Heart left ventricle (tissue), 16 donors: ENCODE measurements at regions not wholly inside any gene's neighbourhood (a gene's known extent, or its start where the extent isn't known, plus 50 kb on each side); places are given as distances from the start of the nearest gene placed in this dataset.

Experiments
- ATAC-seq, 4 donors: fragments of 200-7000 bp; cut with Tn5 transposase; one replicate each; pipeline ENCODE4 v1.9.1; 2020 to 2022; ENCODE audit warnings: moderate library complexity in 4 of 4, mild to moderate bottlenecking in 3 of 4, moderate number of reproducible peaks in 1 of 4
- DNase-seq, 5 donors: peaks; one replicate each; pipeline ENCODE4 v3.0.0-alpha.2; 2020
- H3K27ac ChIP-seq, 12 donors: fragments of 200-600 bp; sonication (generic) in 4 of 12; one replicate each; pipeline versions ENCODE4 v1.5.0 to v1.8.0; 2016 to 2022; ENCODE audit warnings: mild to moderate bottlenecking in 2 of 12
- H3K27me3 ChIP-seq, 9 donors: fragments of 200-600 bp; sonication (generic) in 2 of 9; one replicate each; pipeline versions ENCODE4 v1.5.1 to v1.8.0; 2016 to 2022; ENCODE audit warnings: mild to moderate bottlenecking in 3 of 9
- H3K36me3 ChIP-seq, 9 donors: fragments of 200-600 bp; sonication (generic) in 2 of 9; one replicate each; pipeline versions ENCODE4 v1.5.0 to v1.8.0; 2018 to 2022; ENCODE audit warnings: mild to moderate bottlenecking in 2 of 9
- H3K4me1 ChIP-seq, 12 donors: fragments of 200-600 bp; sonication (generic) in 4 of 12; one replicate each; pipeline versions ENCODE4 v1.5.0 to v1.8.0; 2016 to 2022; ENCODE audit warnings: mild to moderate bottlenecking in 3 of 12
- H3K4me3 ChIP-seq, 12 donors: fragments of 200-600 bp; sonication (generic) in 4 of 12; one replicate each; pipeline versions ENCODE4 v1.5.0 to v1.8.0; 2017 to 2022; ENCODE audit warnings: mild to moderate bottlenecking in 9 of 12, moderate library complexity in 4 of 12
- H3K9me3 ChIP-seq, 12 donors: fragments of 200-600 bp; sonication (generic) in 4 of 12; one replicate each; pipeline versions ENCODE4 v1.5.0 to v1.8.0; 2016 to 2022; ENCODE audit warnings: mild to moderate bottlenecking in 1 of 12
- POLR2A ChIP-seq, 2 donors: fragments of 450-650 bp; IDR thresholded peaks; one replicate each; pipeline ENCODE4 v1.6.1; 2017; ENCODE audit warnings: antibody characterized with exemption in 2 of 2, mild to moderate bottlenecking in 2 of 2, moderate library complexity in 2 of 2
- WGBS, 4 donors: extraction: QIAGEN DNeasy Blood & Tissue Kit in 2 of 4; methylation state at CpG; one replicate each; pipeline versions ENCODE4 v1.1.5 to v1.1.7; 2013 to 2018; 5-methylcytosine and 5-hydroxymethylcytosine counted together
- intact Hi-C, 10 donors: fragments of 100-400 bp; cut with DNase I; formaldehyde crosslinking; loops; one replicate each; pipeline versions ENCODE4 v1.11.1 to v1.14.2; 2022
- TF ChIP-seq, protein P1 (sequence below), 12 donors: fragments of 200-600 bp; sonication (generic) in 4 of 12; IDR thresholded peaks; one replicate each; pipeline versions ENCODE4 v1.5.0 to v1.8.0; 2018 to 2022; ENCODE audit warnings: antibody characterized with exemption in 12 of 12, mild to moderate bottlenecking in 5 of 12
- donor health status: ischemic (EF 13 %, LVEDD 7.1; RV severe dilation, severe dysfunction).
- donor health status: healthy with polysubstance abuse.
- donor health status: DM: no; HTN: yes; CAD: no.
- donor health status: DM: no; HTN: no; CAD: no.
- donor health status: ischemic (EF 25% LVEDD 6.9; RV normal size, moderate dysfunction).
- donor health status: ischemic (EF 25% LVEDD 5.7; RV mildly dilated, moderate dysfunction).
- donor health status: healthy.
- donor health status: DM: yes; HTN: yes; CAD: no.
- donor health status: ischemic (EF 35%, LVEDD 5.7; RV mildly dilated, moderate dysfunction).
- donor health status: nonischemic (EF 11% LVEDD 7.7; RV severe dilation, severe dysfunction).
- donor health status: DM: yes; HTN: yes; CAD: no.
- donor health status: PGD.
- donor health status: ischemic (EF 29% LVEDD 5.4; RV normal size, mild dysfunction).
- donor health status: nonischemic (EF 23%, LVEDD 6.1; RV moderate dilation, normal function).

DNA sequence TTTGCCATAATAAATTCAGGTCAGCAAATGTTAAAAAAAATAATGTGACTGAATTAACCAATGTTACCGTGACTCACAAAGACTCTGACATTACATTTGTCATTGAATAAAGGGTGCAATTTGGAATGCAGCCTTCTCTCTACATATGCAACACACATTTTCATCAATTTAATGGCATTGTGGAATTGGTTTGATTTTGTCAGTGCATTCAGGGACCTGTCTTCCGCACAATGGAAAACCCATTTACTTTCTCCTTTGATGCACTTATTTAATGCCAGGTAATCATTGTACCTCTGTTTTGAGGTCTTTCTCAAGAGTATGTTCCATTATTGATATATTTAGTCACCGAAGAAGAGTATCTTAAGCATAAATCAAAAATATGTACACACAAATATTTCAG lies 1099.3 kb downstream of the SOCS6 start:
- Histone ChIP-seq H3K9me3 (no peaks in the 10 kb centered on the region), H3K4me1 (no peaks in the 10 kb centered on the region), H3K27ac (no peak overlapping the region), H3K27me3 (no peaks in the 10 kb centered on the region), H3K36me3 (no peaks in the 10 kb centered on the region), H3K4me3 (no peak overlapping the region)
- ATAC-seq (no peak), DNase-seq (no peak)
- WGBS, 4 donors = 91 to 92% (median 92%) methylated on average over 3 of the region's 3 CpGs
- TF ChIP-seq POLR2A (IDR thresholded peaks at IDR 0.05) = no peak
- TF ChIP-seq, protein P1, sequence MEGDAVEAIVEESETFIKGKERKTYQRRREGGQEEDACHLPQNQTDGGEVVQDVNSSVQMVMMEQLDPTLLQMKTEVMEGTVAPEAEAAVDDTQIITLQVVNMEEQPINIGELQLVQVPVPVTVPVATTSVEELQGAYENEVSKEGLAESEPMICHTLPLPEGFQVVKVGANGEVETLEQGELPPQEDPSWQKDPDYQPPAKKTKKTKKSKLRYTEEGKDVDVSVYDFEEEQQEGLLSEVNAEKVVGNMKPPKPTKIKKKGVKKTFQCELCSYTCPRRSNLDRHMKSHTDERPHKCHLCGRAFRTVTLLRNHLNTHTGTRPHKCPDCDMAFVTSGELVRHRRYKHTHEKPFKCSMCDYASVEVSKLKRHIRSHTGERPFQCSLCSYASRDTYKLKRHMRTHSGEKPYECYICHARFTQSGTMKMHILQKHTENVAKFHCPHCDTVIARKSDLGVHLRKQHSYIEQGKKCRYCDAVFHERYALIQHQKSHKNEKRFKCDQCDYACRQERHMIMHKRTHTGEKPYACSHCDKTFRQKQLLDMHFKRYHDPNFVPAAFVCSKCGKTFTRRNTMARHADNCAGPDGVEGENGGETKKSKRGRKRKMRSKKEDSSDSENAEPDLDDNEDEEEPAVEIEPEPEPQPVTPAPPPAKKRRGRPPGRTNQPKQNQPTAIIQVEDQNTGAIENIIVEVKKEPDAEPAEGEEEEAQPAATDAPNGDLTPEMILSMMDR (IDR thresholded peaks at IDR 0.05) = no peak
- intact Hi-C loops = no loop called here

DNA sequence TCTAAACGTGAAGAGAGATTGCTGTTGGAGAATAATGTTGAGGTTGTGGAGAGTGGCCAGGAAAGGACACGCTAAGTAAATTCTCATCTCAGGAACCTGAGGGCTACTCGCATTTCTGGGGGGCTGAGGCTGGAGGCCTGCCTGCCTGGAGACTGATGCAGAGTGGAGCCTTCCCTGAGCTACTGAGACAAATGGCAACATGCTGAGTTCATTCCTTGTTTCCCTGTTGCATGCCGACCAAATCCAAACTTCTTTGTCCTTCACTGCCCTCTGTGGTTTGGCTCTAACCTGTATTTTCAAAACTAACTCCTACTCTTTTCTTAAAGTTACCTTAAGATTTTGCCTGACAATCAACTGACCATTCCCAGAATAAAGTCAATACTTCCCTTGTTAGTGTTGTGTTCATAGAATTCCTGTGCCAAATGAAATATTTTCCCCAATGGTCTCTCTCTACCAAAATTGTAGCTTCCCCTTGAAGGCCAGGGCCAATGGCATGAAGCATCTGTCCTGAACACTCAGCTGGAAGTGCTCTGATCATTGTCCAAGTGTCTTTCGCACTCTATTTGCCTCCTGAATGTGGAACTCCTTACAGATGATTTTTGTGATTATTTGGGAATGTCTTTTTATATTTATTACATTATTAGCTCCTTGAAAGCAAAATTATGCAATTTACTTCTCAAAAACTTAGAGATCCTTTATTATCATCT lies 1085.6 kb downstream of the SOCS6 start:
- Histone ChIP-seq H3K27me3 (no peaks in the 10 kb centered on the region), H3K9me3 (peaks cover 0 to 2% (median 0%) of the 10 kb centered on the region in 12 donors), H3K4me1 (no peaks in the 10 kb centered on the region), H3K4me3 (no peak overlapping the region), H3K36me3 (no peaks in the 10 kb centered on the region), H3K27ac (no peak overlapping the region)
- intact Hi-C loops = no loop called here
- ATAC-seq (no peak), DNase-seq (no peak)
- TF ChIP-seq, protein P1 (IDR thresholded peaks at IDR 0.05) = no peak
- no peak for TF ChIP-seq POLR2A (IDR thresholded peaks at IDR 0.05)
- 44 to 51% (median 49%) methylated on average over 5 of the region's 5 CpGs for WGBS, 4 donors

DNA sequence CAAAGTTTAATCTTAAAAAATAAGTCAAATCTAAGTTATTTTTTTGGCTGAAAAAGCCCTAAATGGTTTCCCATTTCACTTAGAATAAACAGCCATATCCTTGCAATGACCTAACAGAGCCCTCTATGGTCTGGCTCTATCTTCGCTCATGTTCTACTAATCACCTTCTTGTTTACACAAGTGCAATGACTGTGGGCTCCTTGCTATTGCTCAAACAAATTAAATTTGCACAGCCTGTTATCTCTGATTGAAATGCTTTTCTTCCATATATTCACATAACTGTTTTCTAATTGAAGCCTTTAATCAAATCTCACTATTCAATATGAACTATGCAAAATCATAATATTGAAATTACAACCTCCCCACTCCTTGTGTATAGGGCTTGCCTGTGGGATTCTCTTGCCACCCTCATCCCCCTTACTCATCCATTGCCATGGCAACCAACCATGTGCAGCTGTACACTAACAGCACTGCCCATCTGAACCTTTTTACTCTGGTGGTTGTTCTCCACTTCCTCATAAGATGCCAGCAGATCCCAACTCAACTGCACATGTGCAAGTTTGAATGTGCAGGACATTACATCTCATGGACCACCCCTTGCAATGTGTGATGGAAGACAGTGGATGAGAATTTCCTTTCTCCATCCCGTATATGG lies 1083.2 kb downstream of the SOCS6 start:
- no peak overlapping the region for H3K27ac ChIP-seq
- ATAC-seq = no peak
- no peak for TF ChIP-seq POLR2A (IDR thresholded peaks at IDR 0.05)
- TF ChIP-seq, protein P1 (IDR thresholded peaks at IDR 0.05) = no peak
- H3K36me3 ChIP-seq = no peaks in the 10 kb centered on the region
- no peaks in the 10 kb centered on the region for H3K4me1 ChIP-seq
- peaks cover 0 to 21% (median 2%) of the 10 kb centered on the region in 12 donors for H3K9me3 ChIP-seq
- no peaks in the 10 kb centered on the region for H3K27me3 ChIP-seq
- H3K4me3 ChIP-seq = no peak overlapping the region
- intact Hi-C loops = no loop called here
- WGBS, 4 donors = 79 to 86% (median 80%) methylated on average over 2 of the region's 2 CpGs
- DNase-seq = no peak

GRCh38 chr18:71370671-71371445 lies 1082.0 kb downstream of the SOCS6 start:
- H3K4me1 ChIP-seq = no peaks in the 10 kb centered on the region
- TF ChIP-seq, protein P1 (IDR thresholded peaks at IDR 0.05) = no peak
- no peak for TF ChIP-seq POLR2A (IDR thresholded peaks at IDR 0.05)
- peaks cover 0 to 33% (median 11%) of the 10 kb centered on the region in 12 donors for H3K9me3 ChIP-seq
- H3K36me3 ChIP-seq = no peaks in the 10 kb centered on the region
- 49 to 58% (median 56%) methylated on average over 6 to 7 of the region's 7 CpGs for WGBS, 4 donors
- ATAC-seq (no peak), DNase-seq (no peak)
- H3K4me3 ChIP-seq = no peak overlapping the region
- intact Hi-C loops = no loop called here
- H3K27me3 ChIP-seq = no peaks in the 10 kb centered on the region
- H3K27ac ChIP-seq = no peak overlapping the region
